Neuronal stem cell (in vitro differentiated cells): ENCODE measurements at regions not wholly inside any gene's neighbourhood (a gene's known extent, or its start where the extent isn't known, plus 50 kb on each side); places are given as distances from the start of the nearest gene placed in this dataset.

Source experiments
- DNase-seq: peaks from one replicate; pipeline ENCODE4 v3.0.0-alpha.2; 2013; ENCODE audit warnings: low spot score
- H2AFZ ChIP-seq: one replicate; pipeline ENCODE4 v1.6.1; 2013; ENCODE audit warnings: mild to moderate bottlenecking, low read length, inconsistent platforms
- H2AK5ac ChIP-seq: 2 replicates; pipeline ENCODE4 v1.6.1; 2013; ENCODE audit warnings: low read depth, mild to moderate bottlenecking, inconsistent platforms, low read length, moderate library complexity, mixed read lengths
- H2BK120ac ChIP-seq: 2 replicates; pipeline ENCODE4 v1.6.1; 2013; ENCODE audit warnings: low read depth, mild to moderate bottlenecking, inconsistent platforms, low read length, moderate library complexity, mixed read lengths
- H2BK12ac ChIP-seq: one replicate; pipeline ENCODE4 v1.6.1; 2013; ENCODE audit warnings: low read length, inconsistent platforms
- H2BK15ac ChIP-seq: 2 replicates; pipeline ENCODE4 v1.6.1; 2013; ENCODE audit warnings: mild to moderate bottlenecking, low read length, inconsistent platforms, mixed read lengths
- H2BK5ac ChIP-seq: one replicate; pipeline ENCODE4 v1.6.1; 2013; ENCODE audit warnings: inconsistent platforms, mild to moderate bottlenecking, low read length, moderate library complexity
- H3K14ac ChIP-seq: one replicate; pipeline ENCODE4 v1.6.1; 2013; ENCODE audit warnings: low read length, inconsistent platforms
- H3K18ac ChIP-seq: 2 replicates; pipeline ENCODE4 v1.6.1; 2013; ENCODE audit warnings: low read length, inconsistent platforms
- H3K23ac ChIP-seq: 2 replicates; pipeline ENCODE4 v1.6.1; 2013; ENCODE audit warnings: low read depth, mild to moderate bottlenecking, mixed read lengths, low read length, inconsistent platforms; ENCODE audit not compliant: poor library complexity
- H3K27ac ChIP-seq: replicated peaks from 3 replicates; pipeline ENCODE4 v1.5.1; 2013; ENCODE audit warnings: low read length, inconsistent platforms
- H3K27me3 ChIP-seq, 3 experiments: 2 replicates each; pipeline ENCODE4 v1.6.1; 2013; ENCODE audit warnings: low read length in 3 of 3, mild to moderate bottlenecking in 2 of 3, inconsistent platforms in 1 of 3, low read depth in 1 of 3, mixed read lengths in 1 of 3, moderate library complexity in 1 of 3; ENCODE audit not compliant: control insufficient read depth in 3 of 3, insufficient read depth in 3 of 3
- H3K36me3 ChIP-seq, 2 donors: replicated peaks in 1 of 2; 2 replicates each; pipeline ENCODE4 v1.6.1; 2013; ENCODE audit warnings: low read length in 2 of 2; ENCODE audit not compliant: control insufficient read depth in 2 of 2, insufficient read depth in 2 of 2
- H3K4ac ChIP-seq: 2 replicates; pipeline ENCODE4 v1.6.1; 2013; ENCODE audit warnings: inconsistent platforms, mild to moderate bottlenecking, low read length, moderate library complexity
- H3K4me1 ChIP-seq, 2 donors: 1 replicate in 1 of 2; 2 replicates in 1 of 2; pipeline ENCODE4 v1.6.1; 2013; ENCODE audit warnings: low read length in 2 of 2, low read depth in 1 of 2; ENCODE audit not compliant: control insufficient read depth in 2 of 2, insufficient read depth in 1 of 2
- H3K4me2 ChIP-seq: one replicate; pipeline ENCODE4 v1.6.1; 2013; ENCODE audit warnings: mild to moderate bottlenecking, low read length, inconsistent platforms; ENCODE audit not compliant: insufficient read depth, poor library complexity, severe bottlenecking
- H3K4me3 ChIP-seq, 2 donors: 2 replicates each; pipeline ENCODE4 v1.5.1; 2013; ENCODE audit warnings: low read length in 2 of 2, mild to moderate bottlenecking in 2 of 2, inconsistent platforms in 1 of 2, moderate library complexity in 1 of 2
- H3K79me1 ChIP-seq: one replicate; pipeline ENCODE4 v1.6.1; 2013; ENCODE audit warnings: low read depth, mild to moderate bottlenecking, inconsistent platforms, low read length, moderate library complexity
- H3K9ac ChIP-seq: one replicate; pipeline ENCODE4 v1.6.1; 2013; ENCODE audit warnings: mild to moderate bottlenecking, low read depth, low read length, inconsistent platforms; ENCODE audit not compliant: poor library complexity
- H3K9me3 ChIP-seq, 2 donors: replicated peaks in 1 of 2; 2 replicates each; pipeline versions ENCODE3 to v1.6.1; 2013; ENCODE audit warnings: low read length in 2 of 2, mild to moderate bottlenecking in 2 of 2, inconsistent platforms in 1 of 2, low read depth in 1 of 2, mixed read lengths in 1 of 2, moderate library complexity in 1 of 2; ENCODE audit not compliant: control insufficient read depth in 2 of 2, insufficient read depth in 1 of 2
- H4K8ac ChIP-seq: one replicate; pipeline ENCODE4 v1.6.1; 2013; ENCODE audit warnings: low read depth, mild to moderate bottlenecking, inconsistent platforms, low read length, moderate library complexity
- H4K91ac ChIP-seq: one replicate; pipeline ENCODE4 v1.6.1; 2013; ENCODE audit warnings: low read length, low read depth, mild to moderate bottlenecking, inconsistent platforms; ENCODE audit not compliant: poor library complexity
- WGBS, 2 donors: extraction: QIAGEN DNeasy Blood & Tissue Kit; methylation state at CpG; one replicate each; pipeline ENCODE4 v1.1.7; 2013; ENCODE audit warnings: missing lambda C conversion rate in 2 of 2, mixed read lengths in 1 of 2; ENCODE audit not compliant: insufficient read length in 2 of 2, insufficient replicate concordance in 1 of 2; ENCODE audit errors: extremely low coverage in 2 of 2; 5-methylcytosine and 5-hydroxymethylcytosine counted together

GRCh38 chr13:89584058-89584620 is 1763.3 kb upstream of the MIR17HG start:
- Histone ChIP-seq H3K27me3 (no peaks in the 10 kb centered on the region), H3K14ac (no peak overlapping the region), H2AFZ (peak overlapping the region; percentile 60), H2BK120ac (no peak overlapping the region), H4K91ac (no peak overlapping the region), H3K27ac (no peak overlapping the region), H3K79me1 (no peaks in the 10 kb centered on the region), H3K18ac (no peak overlapping the region), H3K23ac (no peak overlapping the region), H2BK5ac (no peak overlapping the region), H3K4ac (no peak overlapping the region), H3K4me3 (no peak overlapping the region), H3K36me3 (no peaks in the 10 kb centered on the region), H2BK12ac (no peak overlapping the region), H2AK5ac (no peak overlapping the region), H2BK15ac (no peak overlapping the region), H4K8ac (no peak overlapping the region), H3K9me3 (no peaks in the 10 kb centered on the region), H3K9ac (no peak overlapping the region), H3K4me2 (no peak overlapping the region), H3K4me1 (no peaks in the 10 kb centered on the region)
- WGBS, 2 donors, result no CpG with 5 or more reads among the region's 2 CpGs
- no peak for DNase-seq

GRCh38 chr13:89602655-89603054 is 1744.8 kb upstream of the MIR17HG start:
- Histone ChIP-seq H3K4me2 (no peak overlapping the region), H3K27ac (no peak overlapping the region), H2BK12ac (no peak overlapping the region), H3K23ac (no peak overlapping the region), H2AK5ac (no peak overlapping the region), H3K9me3 (peaks cover 4 to 13% of the 10 kb centered on the region in 2 donors), H3K79me1 (no peaks in the 10 kb centered on the region), H3K4me1 (no peaks in the 10 kb centered on the region), H3K4me3 (no peak overlapping the region), H2BK15ac (no peak overlapping the region), H4K91ac (no peak overlapping the region), H3K27me3 (no peaks in the 10 kb centered on the region), H3K14ac (no peak overlapping the region), H2BK120ac (no peak overlapping the region), H4K8ac (no peak overlapping the region), H3K4ac (no peak overlapping the region), H2AFZ (no peak overlapping the region), H3K18ac (no peak overlapping the region), H3K9ac (no peak overlapping the region), H2BK5ac (no peak overlapping the region), H3K36me3 (no peaks in the 10 kb centered on the region)
- no CpG with 5 or more reads among the region's 3 CpGs for WGBS, 2 donors
- no peak for DNase-seq

- no peak for DNase-seq
- Histone ChIP-seq H3K18ac (no peak overlapping the region), H3K9me3 (peaks cover 4 to 13% of the 10 kb centered on the region in 2 donors), H2AK5ac (no peak overlapping the region), H2BK15ac (no peak overlapping the region), H3K4ac (no peak overlapping the region), H2BK12ac (no peak overlapping the region), H3K9ac (no peak overlapping the region), H4K91ac (no peak overlapping the region), H2AFZ (no peak overlapping the region), H3K4me1 (no peaks in the 10 kb centered on the region), H3K27ac (no peak overlapping the region), H3K36me3 (no peaks in the 10 kb centered on the region), H3K27me3 (no peaks in the 10 kb centered on the region), H4K8ac (no peak overlapping the region), H3K4me3 (no peak overlapping the region), H3K4me2 (no peak overlapping the region), H2BK5ac (no peak overlapping the region), H3K14ac (no peak overlapping the region), H2BK120ac (no peak overlapping the region), H3K23ac (no peak overlapping the region), H3K79me1 (no peaks in the 10 kb centered on the region)
- WGBS, 2 donors, result no CpG with 5 or more reads among the region's 1 CpG
These were observed 1744.3 kb upstream of the MIR17HG start for GRCh38 chr13:89603187-89603586.

GRCh38 chr13:89609318-89609717 is 1738.2 kb upstream of the MIR17HG start:
- no peak overlapping the region for H3K4me3 ChIP-seq
- H3K4me2 ChIP-seq, result no peak overlapping the region
- H2BK5ac ChIP-seq, result no peak overlapping the region
- no peaks in the 10 kb centered on the region for H3K36me3 ChIP-seq
- H3K18ac ChIP-seq, result no peak overlapping the region
- no peak for DNase-seq
- no peak overlapping the region for H2AFZ ChIP-seq
- H3K27ac ChIP-seq, result no peak overlapping the region
- H3K9ac ChIP-seq, result no peak overlapping the region
- WGBS, 2 donors, result no CpG with 5 or more reads among the region's 1 CpG
- H3K27me3 ChIP-seq, result no peaks in the 10 kb centered on the region
- no peak overlapping the region for H2BK12ac ChIP-seq
- H3K4ac ChIP-seq, result no peak overlapping the region
- no peak overlapping the region for H4K8ac ChIP-seq
- no peak overlapping the region for H2BK15ac ChIP-seq
- H2BK120ac ChIP-seq, result no peak overlapping the region
- H3K79me1 ChIP-seq, result no peaks in the 10 kb centered on the region
- peaks cover 4 to 13% of the 10 kb centered on the region in 2 donors for H3K9me3 ChIP-seq
- no peak overlapping the region for H2AK5ac ChIP-seq
- no peaks in the 10 kb centered on the region for H3K4me1 ChIP-seq
- no peak overlapping the region for H3K23ac ChIP-seq
- H4K91ac ChIP-seq, result no peak overlapping the region
- no peak overlapping the region for H3K14ac ChIP-seq
